ENCODE measurements at regions not wholly inside any gene's neighbourhood (a gene's known extent, or its start where the extent isn't known, plus 50 kb on each side); places are given as distances from the start of the nearest gene placed in this dataset.

- TF ChIP-seq RB1 (IDR thresholded peaks at IDR 0.05; ENCODE audit: low read depth) (no peak), E2F5 (CRISPR knock-in tag; IDR thresholded peaks at IDR 0.05) (no peak)
- ChIA-PET POLR2A (no interaction called here), CTCF (ENCODE audit: low intra/inter-chr PET ratio) (no interaction called here)
- H3K27me3 ChIP-seq (ENCODE audit: control insufficient read depth in 2 of 2, insufficient read depth in 2 of 2, low read length in 2 of 2), result no peaks in the 10 kb centered on the region; a peak in 1 of 5 replicates
- H3K4me2 ChIP-seq (ENCODE audit: insufficient read depth, low read length), result no peak overlapping the region
- intact Hi-C loops (cut with micrococcal nuclease) (no loop called here), in situ Hi-C loops (cut with MboI) (no loop called here)
- H3K9me3 ChIP-seq (replicated peaks; ENCODE audit: control insufficient read depth, insufficient read depth, low read depth, low read length), result no peaks in the 10 kb centered on the region
- H3K4me1 ChIP-seq (replicated peaks in 1 of 2; ENCODE audit: control insufficient read depth in 2 of 2, insufficient read depth in 2 of 2, low read length in 2 of 2), result no peaks in the 10 kb centered on the region
- H3K9me1 ChIP-seq (ENCODE audit: control insufficient read depth, insufficient read depth, low read length), result peaks cover 4% of the 10 kb centered on the region
- H3K79me2 ChIP-seq (ENCODE audit: control insufficient read depth, insufficient read depth, low read length), result no peaks in the 10 kb centered on the region
- H2AFZ ChIP-seq (ENCODE audit: low read depth, low read length), result no peak overlapping the region
- no peaks in the 10 kb centered on the region for H3K36me3 ChIP-seq (ENCODE audit: control insufficient read depth, insufficient read depth, low read length)
- no peak overlapping the region for H3K27ac ChIP-seq (ENCODE audit: extremely low read depth, low read depth, low read length)
- FAIRE-seq, result no peak
- 0% methylated on average over 3 of the region's 3 CpGs for WGBS (ENCODE audit: insufficient coverage, low coverage, missing lambda C conversion rate)
- no peaks in the 10 kb centered on the region; the same call in 1 of the 2 replicates for H4K20me1 ChIP-seq (replicated peaks; ENCODE audit: control insufficient read depth, insufficient read depth, low read length)
- H3K9ac ChIP-seq (ENCODE audit: insufficient read depth in 1 of 2, low read depth in 2 of 2, low read length in 2 of 2), result no peak overlapping the region
- no peak overlapping the region for H3K4me3 ChIP-seq
- no peak for ATAC-seq
- no peak for DNase-seq (ENCODE audit: extremely low read depth in 1 of 4, low spot score in 3 of 4)
- BruUV-seq (replicated peaks), result no TSS peak
Observed at GRCh38 chr2:122237450-122237849, 482.0 kb downstream of the TSN start.

GRCh38 chr2:122238006-122238559 is 482.6 kb downstream of the TSN start:
- H3K9me1 ChIP-seq (ENCODE audit: control insufficient read depth, insufficient read depth, low read length), result peaks cover 4% of the 10 kb centered on the region
- FAIRE-seq (no peak), DNase-seq (ENCODE audit: extremely low read depth in 1 of 4, low spot score in 3 of 4) (no peak), ATAC-seq (no peak)
- H3K36me3 ChIP-seq (ENCODE audit: control insufficient read depth, insufficient read depth, low read length), result no peaks in the 10 kb centered on the region
- no peak overlapping the region for H3K27ac ChIP-seq (ENCODE audit: extremely low read depth, low read depth, low read length)
- intact Hi-C loops (cut with micrococcal nuclease) (no loop called here), in situ Hi-C loops (cut with MboI) (no loop called here)
- H3K4me3 ChIP-seq, result no peak overlapping the region
- no peak overlapping the region for H3K4me2 ChIP-seq (ENCODE audit: insufficient read depth, low read length)
- POLR2A ChIA-PET, result no interaction called here
- H3K9me3 ChIP-seq (replicated peaks; ENCODE audit: control insufficient read depth, insufficient read depth, low read depth, low read length), result no peaks in the 10 kb centered on the region
- BruUV-seq (replicated peaks), result no TSS peak
- H4K20me1 ChIP-seq (replicated peaks; ENCODE audit: control insufficient read depth, insufficient read depth, low read length), result no peaks in the 10 kb centered on the region
- H3K9ac ChIP-seq (ENCODE audit: insufficient read depth in 1 of 2, low read depth in 2 of 2, low read length in 2 of 2), result no peak overlapping the region
- CTCF ChIA-PET (ENCODE audit: low intra/inter-chr PET ratio), result no interaction called here
- H3K27me3 ChIP-seq (ENCODE audit: control insufficient read depth in 2 of 2, insufficient read depth in 2 of 2, low read length in 2 of 2), result no peaks in the 10 kb centered on the region; a peak in 1 of 5 replicates
- no peaks in the 10 kb centered on the region for H3K4me1 ChIP-seq (replicated peaks in 1 of 2; ENCODE audit: control insufficient read depth in 2 of 2, insufficient read depth in 2 of 2, low read length in 2 of 2)
- H2AFZ ChIP-seq (ENCODE audit: low read depth, low read length), result no peak overlapping the region
- WGBS (ENCODE audit: insufficient coverage, low coverage, missing lambda C conversion rate), result 2% methylated on average over 9 of the region's 10 CpGs
- no peaks in the 10 kb centered on the region for H3K79me2 ChIP-seq (ENCODE audit: control insufficient read depth, insufficient read depth, low read length)
- TF ChIP-seq ARNT (IDR thresholded peaks at IDR 0.05) (no peak), LCOR (CRISPR knock-in tag; IDR thresholded peaks at IDR 0.05) (no peak), TCF3 (CRISPR knock-in tag; IDR thresholded peaks at IDR 0.05) (no peak), ZNF274 (IDR thresholded peaks at IDR 0.05; ENCODE audit: borderline replicate concordance, low read depth, low read length) (no peak), BMI1 (IDR thresholded peaks at IDR 0.05; ENCODE audit: low read length) (no peak), ZNF277 (CRISPR knock-in tag; IDR thresholded peaks at IDR 0.05; ENCODE audit: borderline replicate concordance) (no peak), ZNF830 (CRISPR knock-in tag; IDR thresholded peaks at IDR 0.05) (no peak), ZNF75A (CRISPR knock-in tag; IDR thresholded peaks at IDR 0.05) (no peak), ZC3H4 (CRISPR knock-in tag; IDR thresholded peaks at IDR 0.05; ENCODE audit: borderline replicate concordance) (no peak), ZNF253 (CRISPR knock-in tag; conservative IDR thresholded peaks at IDR 0.05) (no peak), ZNF507 (tag; conservative IDR thresholded peaks at IDR 0.05) (no peak)
